ENCODE measurements at regions not wholly inside any gene's neighbourhood (a gene's known extent, or its start where the extent isn't known, plus 50 kb on each side); places are given as distances from the start of the nearest gene placed in this dataset.
A peak's percentile ranks its signal among the peaks of the same experiment; 100 is the strongest.

DNA sequence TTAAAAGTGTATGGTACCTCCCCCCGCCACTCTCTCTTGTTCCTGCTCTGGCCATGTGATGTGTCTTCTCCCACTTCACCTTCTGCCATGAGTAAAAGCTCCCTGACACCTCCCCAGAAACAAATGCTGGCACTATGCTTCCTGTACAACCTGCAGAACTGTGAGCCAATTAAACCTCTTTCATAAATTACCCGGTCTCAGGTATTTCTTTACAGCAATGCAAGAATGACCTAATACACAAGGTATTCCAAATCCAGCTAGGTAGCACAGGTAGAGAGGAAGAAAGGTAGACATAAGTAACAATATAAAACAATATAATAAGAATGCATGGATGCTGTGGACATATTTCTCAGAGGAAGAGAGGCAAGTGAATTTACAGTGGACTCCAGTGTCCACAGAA lies 394.1 kb upstream of the ARID1B start:
- H3K9me3 ChIP-seq (ENCODE audit: control insufficient read depth in 2 of 2, insufficient read depth in 1 of 2, low read length in 1 of 2): no peaks in the 10 kb centered on the region
- no peak for DNase-seq (ENCODE audit: low read depth in 6 of 9, low spot score in 9 of 9)
- no peaks in the 10 kb centered on the region for H3K4me1 ChIP-seq (ENCODE audit: control insufficient read depth in 2 of 2, insufficient read depth in 2 of 2, low read length in 2 of 2)
- H3K27me3 ChIP-seq (ENCODE audit: control insufficient read depth in 2 of 2, insufficient read depth in 1 of 2, low read length in 1 of 2): no peaks in the 10 kb centered on the region
- no peak overlapping the region for H3K27ac ChIP-seq (ENCODE audit: low read depth in 1 of 2, low read length in 1 of 2)
- no peaks in the 10 kb centered on the region for H3K36me3 ChIP-seq (ENCODE audit: control insufficient read depth in 2 of 2, insufficient read depth in 2 of 2, low read length in 1 of 2)
- 98% methylated on average over 2 of the region's 2 CpGs for WGBS
- H3K4me3 ChIP-seq (ENCODE audit: low read length in 2 of 2): no peak overlapping the region

DNA sequence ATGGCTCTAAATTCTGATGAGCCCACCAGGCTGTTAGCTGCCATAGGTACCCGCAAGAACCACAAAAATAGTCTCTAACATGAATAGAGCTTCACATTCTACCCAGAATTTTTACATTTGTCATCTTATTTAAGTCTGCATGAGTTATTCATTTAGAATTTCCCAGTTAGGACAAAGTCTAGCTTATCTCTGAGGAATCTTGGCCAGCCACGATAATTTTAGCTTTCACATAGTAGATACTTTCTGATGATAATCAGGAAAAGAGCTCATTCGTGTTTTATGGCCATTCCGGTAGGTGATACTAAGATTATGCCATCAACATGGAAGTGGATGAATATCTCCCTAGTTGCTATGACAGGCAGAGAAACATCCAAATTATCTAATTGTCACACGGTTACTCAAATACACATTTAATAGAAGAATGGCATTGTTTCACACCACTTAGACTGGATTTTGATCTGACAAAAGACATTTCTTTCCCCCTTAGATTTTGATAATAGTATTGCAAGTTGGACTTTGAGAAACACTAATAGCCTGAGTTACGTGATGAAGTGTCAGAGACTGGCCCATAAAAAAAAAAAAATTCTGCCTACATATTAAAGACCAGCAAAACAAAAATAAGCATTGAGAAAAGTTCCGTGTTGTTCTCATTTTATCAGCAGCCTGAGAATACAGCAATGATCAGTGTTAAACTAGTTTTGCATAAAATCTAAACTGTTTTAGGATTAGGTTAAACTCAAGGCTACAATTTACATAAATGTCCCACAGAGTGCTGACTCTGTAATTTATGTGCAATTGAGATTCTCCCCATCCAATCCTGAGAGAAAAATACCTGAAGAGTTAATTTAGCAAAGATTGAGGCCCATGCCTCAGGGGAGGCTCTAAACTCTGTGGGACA lies 397.5 kb upstream of the ARID1B start:
- WGBS: 82% methylated on average over 7 of the region's 7 CpGs
- Histone ChIP-seq H3K4me3 (ENCODE audit: low read length in 2 of 2) (no peak overlapping the region), H3K36me3 (ENCODE audit: control insufficient read depth in 2 of 2, insufficient read depth in 2 of 2, low read length in 1 of 2) (no peaks in the 10 kb centered on the region), H3K27ac (ENCODE audit: low read depth in 1 of 2, low read length in 1 of 2) (no peak overlapping the region), H3K27me3 (ENCODE audit: control insufficient read depth in 2 of 2, insufficient read depth in 1 of 2, low read length in 1 of 2) (no peaks in the 10 kb centered on the region), H3K4me1 (ENCODE audit: control insufficient read depth in 2 of 2, insufficient read depth in 2 of 2, low read length in 2 of 2) (no peaks in the 10 kb centered on the region), H3K9me3 (ENCODE audit: control insufficient read depth in 2 of 2, insufficient read depth in 1 of 2, low read length in 1 of 2) (no peaks in the 10 kb centered on the region)
- DNase-seq (ENCODE audit: low read depth in 6 of 9, low spot score in 9 of 9): no peak

DNA sequence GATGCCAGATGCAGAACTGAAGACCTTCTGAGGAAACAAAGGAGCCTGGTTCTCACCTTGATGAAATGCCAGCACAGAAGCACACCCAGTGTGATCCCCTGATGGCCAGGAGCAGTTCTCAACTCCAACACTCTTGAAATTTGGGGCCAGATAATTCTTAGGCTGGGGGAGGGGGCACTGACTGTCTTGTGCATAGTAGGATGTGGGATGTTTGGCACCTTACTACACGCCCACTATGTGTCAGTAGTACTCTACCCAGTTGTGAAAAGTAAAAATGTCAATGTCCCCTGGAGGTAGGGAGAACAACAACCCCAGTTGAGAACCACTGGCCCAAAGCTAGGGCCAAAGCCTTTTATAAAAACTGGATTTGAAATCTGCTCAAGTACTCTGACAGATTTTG lies 398.3 kb upstream of the ARID1B start:
- Histone ChIP-seq H3K27ac (ENCODE audit: low read depth in 1 of 2, low read length in 1 of 2) (no peak overlapping the region), H3K4me1 (ENCODE audit: control insufficient read depth in 2 of 2, insufficient read depth in 2 of 2, low read length in 2 of 2) (no peaks in the 10 kb centered on the region), H3K27me3 (ENCODE audit: control insufficient read depth in 2 of 2, insufficient read depth in 1 of 2, low read length in 1 of 2) (no peaks in the 10 kb centered on the region), H3K36me3 (ENCODE audit: control insufficient read depth in 2 of 2, insufficient read depth in 2 of 2, low read length in 1 of 2) (no peaks in the 10 kb centered on the region), H3K4me3 (ENCODE audit: low read length in 2 of 2) (no peak overlapping the region), H3K9me3 (ENCODE audit: control insufficient read depth in 2 of 2, insufficient read depth in 1 of 2, low read length in 1 of 2) (no peaks in the 10 kb centered on the region)
- peak in 1 of 9 donors; percentile 32 for DNase-seq (ENCODE audit: low read depth in 6 of 9, low spot score in 9 of 9)
- 95% methylated on average over 1 of the region's 1 CpG for WGBS

DNA sequence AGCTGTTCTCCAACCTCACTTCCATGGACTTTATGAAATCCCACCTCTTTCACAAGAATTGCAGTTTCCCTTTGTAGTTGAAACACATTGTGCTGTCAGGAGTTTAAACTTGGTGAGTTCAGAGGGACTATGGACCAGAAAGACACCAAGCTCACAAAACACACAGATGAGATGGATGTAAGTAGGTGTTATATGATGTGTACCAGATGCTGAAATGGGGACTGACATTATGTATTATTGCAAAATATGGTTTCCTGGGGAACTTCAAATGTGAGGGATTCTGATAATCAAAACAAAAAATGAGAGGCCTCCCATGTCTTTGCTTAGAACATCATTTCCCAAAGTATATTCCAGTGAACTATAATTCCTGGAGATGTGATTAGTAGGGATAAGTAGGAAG lies 401.1 kb upstream of the ARID1B start:
- Histone ChIP-seq H3K27ac (ENCODE audit: low read depth in 1 of 2, low read length in 1 of 2) (no peak overlapping the region), H3K36me3 (ENCODE audit: control insufficient read depth in 2 of 2, insufficient read depth in 2 of 2, low read length in 1 of 2) (no peaks in the 10 kb centered on the region), H3K4me3 (ENCODE audit: low read length in 2 of 2) (no peak overlapping the region), H3K9me3 (ENCODE audit: control insufficient read depth in 2 of 2, insufficient read depth in 1 of 2, low read length in 1 of 2) (no peaks in the 10 kb centered on the region), H3K27me3 (ENCODE audit: control insufficient read depth in 2 of 2, insufficient read depth in 1 of 2, low read length in 1 of 2) (no peaks in the 10 kb centered on the region), H3K4me1 (ENCODE audit: control insufficient read depth in 2 of 2, insufficient read depth in 2 of 2, low read length in 2 of 2) (no peaks in the 10 kb centered on the region)
- no peak for DNase-seq (ENCODE audit: low read depth in 6 of 9, low spot score in 9 of 9)

DNA sequence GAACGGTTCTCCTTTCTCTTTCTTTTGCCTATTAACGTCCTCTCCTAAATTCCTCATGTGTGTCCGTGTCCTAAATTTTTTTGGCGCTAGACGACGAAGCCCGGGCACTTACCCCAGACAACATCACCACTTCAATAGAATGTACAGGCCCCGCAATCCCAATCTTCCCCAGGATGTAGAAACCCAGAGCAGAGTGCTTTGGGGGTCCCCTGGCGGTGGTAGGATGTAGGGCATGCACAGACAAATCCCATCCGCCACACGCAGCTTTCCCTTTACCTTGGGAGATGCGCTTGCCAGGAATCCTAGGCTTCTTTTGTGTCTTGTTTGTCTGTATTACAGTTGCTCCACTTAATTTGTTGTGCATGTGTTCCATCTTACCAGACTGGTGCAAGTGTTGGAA lies 417.3 kb upstream of the ARID1B start:
- no peaks in the 10 kb centered on the region for H3K9me3 ChIP-seq (ENCODE audit: control insufficient read depth in 2 of 2, insufficient read depth in 1 of 2, low read length in 1 of 2)

DNA sequence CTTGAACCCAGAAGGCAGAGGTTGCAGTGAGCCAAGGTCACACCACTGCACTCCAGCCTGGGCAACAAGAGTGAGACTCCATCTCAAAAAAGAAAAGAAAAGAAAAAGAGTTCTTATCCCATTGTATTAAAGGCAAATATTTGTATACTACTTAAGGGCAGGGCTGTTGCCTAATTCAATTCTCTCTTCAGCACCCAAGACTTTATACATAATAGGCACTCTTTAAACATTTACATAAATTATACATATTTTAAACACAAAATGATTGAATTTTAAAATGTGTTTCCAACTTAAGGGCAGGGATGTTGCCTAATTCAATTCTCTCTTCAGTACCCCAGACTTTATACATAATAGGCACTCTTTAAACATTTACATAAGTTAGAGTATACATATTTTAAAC lies 424.3 kb upstream of the ARID1B start:
- H3K4me1 ChIP-seq (ENCODE audit: control insufficient read depth in 2 of 2, insufficient read depth in 2 of 2, low read length in 2 of 2): no peaks in the 10 kb centered on the region
- no peaks in the 10 kb centered on the region for H3K27me3 ChIP-seq (ENCODE audit: control insufficient read depth in 2 of 2, insufficient read depth in 1 of 2, low read length in 1 of 2)
- no peak overlapping the region for H3K4me3 ChIP-seq (ENCODE audit: low read length in 2 of 2)
- DNase-seq (ENCODE audit: low read depth in 6 of 9, low spot score in 9 of 9): no peak
- H3K36me3 ChIP-seq (ENCODE audit: control insufficient read depth in 2 of 2, insufficient read depth in 2 of 2, low read length in 1 of 2): no peaks in the 10 kb centered on the region
- no peak overlapping the region for H3K27ac ChIP-seq (ENCODE audit: low read depth in 1 of 2, low read length in 1 of 2)
- H3K9me3 ChIP-seq (ENCODE audit: control insufficient read depth in 2 of 2, insufficient read depth in 1 of 2, low read length in 1 of 2): no peaks in the 10 kb centered on the region

More for the DNA sequence above, 417.3 kb upstream of the ARID1B start:
- H3K27ac ChIP-seq (ENCODE audit: low read depth in 1 of 2, low read length in 1 of 2): no peak overlapping the region
- no peaks in the 10 kb centered on the region for H3K4me1 ChIP-seq (ENCODE audit: control insufficient read depth in 2 of 2, insufficient read depth in 2 of 2, low read length in 2 of 2)
- no peak for DNase-seq (ENCODE audit: low read depth in 6 of 9, low spot score in 9 of 9)
- H3K27me3 ChIP-seq (ENCODE audit: control insufficient read depth in 2 of 2, insufficient read depth in 1 of 2, low read length in 1 of 2): no peaks in the 10 kb centered on the region
- no peaks in the 10 kb centered on the region for H3K36me3 ChIP-seq (ENCODE audit: control insufficient read depth in 2 of 2, insufficient read depth in 2 of 2, low read length in 1 of 2)
- WGBS: 98% methylated on average over 12 of the region's 12 CpGs
- no peak overlapping the region for H3K4me3 ChIP-seq (ENCODE audit: low read length in 2 of 2)

DNA sequence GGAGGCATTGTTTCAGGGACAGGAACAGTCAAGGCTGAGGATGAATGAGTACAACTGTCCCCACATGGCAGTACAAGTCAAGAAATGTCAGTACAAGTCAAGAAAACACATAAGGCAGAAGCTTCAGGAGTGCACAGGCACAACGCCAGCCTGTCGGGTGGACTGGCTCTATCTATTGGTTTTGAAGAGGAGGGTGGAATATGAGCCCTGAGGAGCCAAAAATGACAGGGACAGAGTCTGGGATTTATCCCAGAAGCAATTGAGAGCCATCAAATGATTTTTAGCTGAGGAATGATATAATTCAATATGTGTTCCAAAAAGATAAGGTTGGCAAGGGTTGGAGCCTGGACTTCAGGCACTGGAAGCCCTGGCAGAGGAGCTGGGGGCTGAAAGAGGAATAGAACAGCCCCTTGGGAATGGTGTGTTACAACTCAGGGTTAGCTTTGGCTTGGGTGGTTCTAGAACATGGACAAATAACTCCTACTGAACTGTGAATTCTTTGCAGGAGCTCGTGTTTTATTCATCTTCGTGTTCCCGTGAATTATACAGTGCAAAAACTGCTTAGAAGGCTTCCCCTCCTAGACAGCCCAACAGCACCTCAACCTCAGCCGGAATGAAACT lies 425.7 kb upstream of the ARID1B start:
- H3K27ac ChIP-seq (ENCODE audit: low read depth in 1 of 2, low read length in 1 of 2): no peak overlapping the region
- 97% methylated on average over 6 of the region's 6 CpGs for WGBS
- no peaks in the 10 kb centered on the region for H3K36me3 ChIP-seq (ENCODE audit: control insufficient read depth in 2 of 2, insufficient read depth in 2 of 2, low read length in 1 of 2)
- DNase-seq (ENCODE audit: low read depth in 6 of 9, low spot score in 9 of 9): no peak
- H3K4me1 ChIP-seq (ENCODE audit: control insufficient read depth in 2 of 2, insufficient read depth in 2 of 2, low read length in 2 of 2): no peaks in the 10 kb centered on the region
- no peak overlapping the region for H3K4me3 ChIP-seq (ENCODE audit: low read length in 2 of 2)
- H3K27me3 ChIP-seq (ENCODE audit: control insufficient read depth in 2 of 2, insufficient read depth in 1 of 2, low read length in 1 of 2): no peaks in the 10 kb centered on the region
- H3K9me3 ChIP-seq (ENCODE audit: control insufficient read depth in 2 of 2, insufficient read depth in 1 of 2, low read length in 1 of 2): no peaks in the 10 kb centered on the region

DNA sequence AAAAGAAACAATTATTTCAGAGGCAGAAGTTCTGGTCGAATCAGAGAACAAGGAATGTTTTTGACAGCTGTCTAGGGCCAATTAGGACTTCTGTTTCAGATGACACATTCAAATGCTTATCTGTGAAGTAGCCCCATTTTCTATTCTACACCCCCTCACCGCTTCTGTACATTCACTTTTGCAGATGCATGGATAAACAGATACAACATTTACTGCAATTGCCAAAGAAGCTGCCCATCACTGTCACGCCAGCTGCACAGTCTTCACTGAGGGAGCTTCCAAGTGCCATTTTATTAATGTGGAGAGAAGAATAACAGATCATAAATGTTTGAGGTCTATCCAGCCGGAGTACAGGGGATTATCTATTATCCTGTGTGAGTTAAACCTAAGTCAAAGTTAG lies 426.8 kb upstream of the ARID1B start:
- Histone ChIP-seq H3K27ac (ENCODE audit: low read depth in 1 of 2, low read length in 1 of 2) (no peak overlapping the region), H3K4me3 (ENCODE audit: low read length in 2 of 2) (no peak overlapping the region), H3K9me3 (ENCODE audit: control insufficient read depth in 2 of 2, insufficient read depth in 1 of 2, low read length in 1 of 2) (no peaks in the 10 kb centered on the region), H3K36me3 (ENCODE audit: control insufficient read depth in 2 of 2, insufficient read depth in 2 of 2, low read length in 1 of 2) (no peaks in the 10 kb centered on the region), H3K27me3 (ENCODE audit: control insufficient read depth in 2 of 2, insufficient read depth in 1 of 2, low read length in 1 of 2) (no peaks in the 10 kb centered on the region), H3K4me1 (ENCODE audit: control insufficient read depth in 2 of 2, insufficient read depth in 2 of 2, low read length in 2 of 2) (no peaks in the 10 kb centered on the region)
- no peak for DNase-seq (ENCODE audit: low read depth in 6 of 9, low spot score in 9 of 9)
- WGBS: 97% methylated on average over 4 of the region's 4 CpGs

DNA sequence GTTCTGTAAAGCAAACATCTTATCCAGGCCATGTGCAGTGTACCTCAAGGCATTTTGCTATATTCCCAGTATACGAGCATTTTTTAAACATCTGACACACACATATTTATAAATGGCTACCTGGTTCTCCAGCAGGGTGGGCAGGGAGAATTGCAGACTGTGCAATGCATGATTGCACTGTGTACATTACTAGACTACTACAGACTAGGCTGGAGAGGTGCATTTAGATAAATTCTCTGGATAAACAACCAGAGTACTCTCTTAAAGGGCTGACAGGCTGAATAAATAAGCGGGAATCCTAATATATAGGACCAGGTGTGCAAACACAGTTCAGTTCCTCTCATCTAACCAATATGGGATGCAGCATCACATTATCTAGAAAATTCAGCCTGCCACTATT lies 428.3 kb upstream of the ARID1B start:
- DNase-seq (ENCODE audit: low read depth in 6 of 9, low spot score in 9 of 9): no peak
- H3K27me3 ChIP-seq (ENCODE audit: control insufficient read depth in 2 of 2, insufficient read depth in 1 of 2, low read length in 1 of 2): no peaks in the 10 kb centered on the region
- H3K9me3 ChIP-seq (ENCODE audit: control insufficient read depth in 2 of 2, insufficient read depth in 1 of 2, low read length in 1 of 2): no peaks in the 10 kb centered on the region
- H3K4me1 ChIP-seq (ENCODE audit: control insufficient read depth in 2 of 2, insufficient read depth in 2 of 2, low read length in 2 of 2): no peaks in the 10 kb centered on the region
- WGBS: 96% methylated on average over 2 of the region's 2 CpGs
- H3K36me3 ChIP-seq (ENCODE audit: control insufficient read depth in 2 of 2, insufficient read depth in 2 of 2, low read length in 1 of 2): no peaks in the 10 kb centered on the region
- H3K27ac ChIP-seq (ENCODE audit: low read depth in 1 of 2, low read length in 1 of 2): no peak overlapping the region
- H3K4me3 ChIP-seq (ENCODE audit: low read length in 2 of 2): no peak overlapping the region
